ENCODE measurements at regions not wholly inside any gene's neighbourhood (a gene's known extent, or its start where the extent isn't known, plus 50 kb on each side); places are given as distances from the start of the nearest gene placed in this dataset.

GRCh38 chr3:76378789-76379188 lies 593.4 kb upstream of the ZNF717 start:
- Histone ChIP-seq H3K4me1 (no peaks in the 10 kb centered on the region), H3K4me3 (no peak overlapping the region), H3K27me3 (no peaks in the 10 kb centered on the region), H3K9me3 (ENCODE audit: low read depth) (no peaks in the 10 kb centered on the region), H3K4me2 (no peak overlapping the region), H4K20me1 (ENCODE audit: low read depth) (no peaks in the 10 kb centered on the region), H3K9ac (no peak overlapping the region), H3F3A (ENCODE audit: low read depth) (no peaks in the 10 kb centered on the region), H3K79me2 (ENCODE audit: low read depth) (no peaks in the 10 kb centered on the region), H3K36me3 (no peaks in the 10 kb centered on the region), H2AFZ (replicated peaks) (no peak overlapping the region), H3K27ac (no peak overlapping the region)
- TF ChIP-seq CTCF (IDR thresholded peaks at IDR 0.05) = no peak
- H3K4me1 Mint-ChIP-seq = no peaks in the 10 kb centered on the region
- no peak for DNase-seq (ENCODE audit: low spot score)
- no peak overlapping the region for H3K27ac Mint-ChIP-seq
- H3K27me3 Mint-ChIP-seq (ENCODE audit: insufficient read depth, low read depth) = no peaks in the 10 kb centered on the region
- no peaks in the 10 kb centered on the region for H3K9me3 Mint-ChIP-seq
- H3K4me3 Mint-ChIP-seq = no peak overlapping the region
- no peaks in the 10 kb centered on the region for H3K36me3 Mint-ChIP-seq

DNA sequence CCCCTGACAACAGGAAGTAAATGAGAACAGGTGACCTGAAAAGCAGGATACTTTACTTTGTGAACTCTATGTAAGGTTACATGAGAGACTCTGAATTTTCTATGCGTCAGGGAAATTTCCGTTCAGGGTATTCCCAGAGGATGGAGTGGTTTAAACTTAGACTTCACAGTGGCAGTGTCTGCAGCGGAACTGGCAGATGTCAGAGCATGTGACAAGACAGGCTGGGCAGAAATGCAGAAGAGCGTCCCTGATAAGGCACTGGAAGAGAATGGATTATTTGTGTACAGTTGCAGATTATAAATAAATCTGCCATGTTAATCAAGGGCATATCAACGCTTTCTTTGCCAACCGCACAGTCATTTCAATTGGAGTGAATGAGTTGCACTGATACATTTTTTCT lies 598.4 kb upstream of the ZNF717 start:
- H3K4me2 ChIP-seq = no peak overlapping the region
- H3K27ac Mint-ChIP-seq = no peak overlapping the region
- H2AFZ ChIP-seq (replicated peaks) = no peak overlapping the region
- H3K4me3 Mint-ChIP-seq = no peak overlapping the region
- H3K9ac ChIP-seq = no peak overlapping the region
- no peaks in the 10 kb centered on the region for H3K27me3 Mint-ChIP-seq (ENCODE audit: insufficient read depth, low read depth)
- no peaks in the 10 kb centered on the region for H4K20me1 ChIP-seq (ENCODE audit: low read depth)
- DNase-seq (ENCODE audit: low spot score) = no peak
- TF ChIP-seq CTCF (IDR thresholded peaks at IDR 0.05) (no peak), EZH2phosphoT487 (IDR thresholded peaks at IDR 0.05) (no peak), EZH2 (IDR thresholded peaks at IDR 0.05) (no peak)
- H3K9me3 Mint-ChIP-seq = peaks cover 4% of the 10 kb centered on the region
- H3K27me3 ChIP-seq = no peaks in the 10 kb centered on the region
- H3K36me3 Mint-ChIP-seq = no peaks in the 10 kb centered on the region
- no peaks in the 10 kb centered on the region for H3K4me1 ChIP-seq
- H3K79me2 ChIP-seq (ENCODE audit: low read depth) = no peaks in the 10 kb centered on the region
- no peaks in the 10 kb centered on the region for H3K9me3 ChIP-seq (ENCODE audit: low read depth)
- H3K4me3 ChIP-seq = no peak overlapping the region
- no peak overlapping the region for H3K27ac ChIP-seq
- H3K36me3 ChIP-seq = no peaks in the 10 kb centered on the region
- no peaks in the 10 kb centered on the region for H3K4me1 Mint-ChIP-seq
- no peaks in the 10 kb centered on the region for H3F3A ChIP-seq (ENCODE audit: low read depth)

GRCh38 chr3:76387000-76387399 lies 601.7 kb upstream of the ZNF717 start:
- Histone ChIP-seq H3K4me1 (no peaks in the 10 kb centered on the region), H4K20me1 (ENCODE audit: low read depth) (no peaks in the 10 kb centered on the region), H3F3A (ENCODE audit: low read depth) (no peaks in the 10 kb centered on the region), H3K27ac (no peak overlapping the region), H3K36me3 (no peaks in the 10 kb centered on the region), H2AFZ (replicated peaks) (no peak overlapping the region), H3K4me2 (no peak overlapping the region), H3K4me3 (no peak overlapping the region), H3K79me2 (ENCODE audit: low read depth) (no peaks in the 10 kb centered on the region), H3K9me3 (ENCODE audit: low read depth) (no peaks in the 10 kb centered on the region), H3K27me3 (no peaks in the 10 kb centered on the region), H3K9ac (no peak overlapping the region)
- H3K27ac Mint-ChIP-seq = no peak overlapping the region
- H3K9me3 Mint-ChIP-seq = peaks cover 4% of the 10 kb centered on the region
- no peaks in the 10 kb centered on the region for H3K27me3 Mint-ChIP-seq (ENCODE audit: insufficient read depth, low read depth)
- TF ChIP-seq CTCF (IDR thresholded peaks at IDR 0.05) (no peak), EZH2 (IDR thresholded peaks at IDR 0.05) (no peak), EZH2phosphoT487 (IDR thresholded peaks at IDR 0.05) (no peak)
- H3K36me3 Mint-ChIP-seq = no peaks in the 10 kb centered on the region
- H3K4me1 Mint-ChIP-seq = no peaks in the 10 kb centered on the region
- H3K4me3 Mint-ChIP-seq = no peak overlapping the region
- DNase-seq (ENCODE audit: low spot score) = peak; percentile 3

DNA sequence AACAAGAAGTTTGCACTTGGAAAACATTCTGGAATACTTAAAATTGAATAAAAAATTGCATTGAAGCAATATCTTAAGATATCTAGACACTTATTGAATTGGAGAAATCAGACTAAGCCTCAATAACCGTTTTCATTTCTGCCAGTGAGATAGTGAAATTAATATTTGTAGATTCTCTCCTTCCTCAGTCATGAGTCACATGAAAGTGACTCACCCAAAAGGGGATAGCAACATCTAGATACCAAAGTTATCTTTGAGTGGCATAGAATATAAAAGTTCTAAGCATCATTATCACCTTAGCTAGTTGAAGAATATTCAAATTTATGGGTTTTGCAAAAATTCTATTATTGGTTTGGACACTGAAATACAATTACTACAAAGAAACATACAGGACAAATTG lies 614.8 kb upstream of the ZNF717 start:
- Histone ChIP-seq H4K20me1 (ENCODE audit: low read depth) (no peaks in the 10 kb centered on the region), H3K36me3 (no peaks in the 10 kb centered on the region), H3F3A (ENCODE audit: low read depth) (no peaks in the 10 kb centered on the region), H3K27ac (no peak overlapping the region), H3K4me2 (no peak overlapping the region), H2AFZ (replicated peaks) (no peak overlapping the region), H3K9me3 (ENCODE audit: low read depth) (no peaks in the 10 kb centered on the region), H3K27me3 (no peaks in the 10 kb centered on the region), H3K79me2 (ENCODE audit: low read depth) (no peaks in the 10 kb centered on the region), H3K4me1 (no peaks in the 10 kb centered on the region), H3K9ac (no peak overlapping the region), H3K4me3 (no peak overlapping the region)
- no peaks in the 10 kb centered on the region for H3K9me3 Mint-ChIP-seq
- no peaks in the 10 kb centered on the region for H3K27me3 Mint-ChIP-seq (ENCODE audit: insufficient read depth, low read depth)
- no peaks in the 10 kb centered on the region for H3K36me3 Mint-ChIP-seq
- no peaks in the 10 kb centered on the region for H3K4me1 Mint-ChIP-seq
- H3K4me3 Mint-ChIP-seq = no peak overlapping the region
- TF ChIP-seq EZH2 (IDR thresholded peaks at IDR 0.05) = no peak
- TF ChIP-seq CTCF (IDR thresholded peaks at IDR 0.05) = no peak
- no peak for TF ChIP-seq EZH2phosphoT487 (IDR thresholded peaks at IDR 0.05)
- no peak overlapping the region for H3K27ac Mint-ChIP-seq
- no peak for DNase-seq (ENCODE audit: low spot score)
